ENCODE measurements at regions not wholly inside any gene's neighbourhood (a gene's known extent, or its start where the extent isn't known, plus 50 kb on each side); places are given as distances from the start of the nearest gene placed in this dataset.

GRCh38 chr10:53140506-53140905, 367.9 kb upstream of the MBL2 start:
- no peak for DNase-seq

DNA sequence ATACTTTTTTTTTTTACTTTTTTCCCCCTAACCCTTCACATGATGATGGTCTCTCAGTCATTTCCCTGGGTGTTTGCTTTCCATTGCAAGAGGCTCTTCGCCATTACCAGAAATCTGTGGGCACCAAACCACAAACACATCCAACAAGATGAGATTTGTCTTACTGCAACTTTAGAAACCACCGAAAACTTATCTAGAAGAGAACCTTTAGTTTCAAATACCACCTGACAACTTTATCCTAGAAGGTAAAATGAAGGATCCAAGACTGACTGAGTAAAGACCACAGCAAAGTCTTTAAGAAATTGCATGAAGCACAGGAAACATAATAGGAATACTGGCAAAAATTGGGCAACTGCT, 363.3 kb upstream of the MBL2 start:
- DNase-seq: no peak

- no peak for DNase-seq
Measured at GRCh38 chr10:53135213-53135896, 362.8 kb upstream of the MBL2 start.

GRCh38 chr10:53134050-53134449, 361.5 kb upstream of the MBL2 start:
- no peak for DNase-seq

DNA sequence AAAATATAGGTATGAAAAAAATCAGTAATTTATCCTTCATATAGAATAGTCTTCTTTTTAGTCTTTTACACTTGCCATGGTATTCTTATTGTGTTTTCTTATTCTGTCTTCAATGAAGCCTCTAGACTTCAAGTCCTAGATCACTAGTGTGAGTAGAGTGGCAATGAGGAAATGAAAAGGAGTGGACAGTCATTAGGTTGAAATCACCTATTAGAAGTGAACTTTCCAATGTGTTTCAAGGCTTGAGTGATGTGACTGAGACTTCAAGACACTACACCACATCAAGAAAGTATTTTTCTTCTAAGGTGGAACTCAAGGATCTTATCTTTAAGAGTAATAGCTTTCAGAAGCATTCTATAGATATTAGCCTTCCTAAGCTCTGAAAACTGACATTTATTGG, 357.8 kb upstream of the MBL2 start:
- no peak for DNase-seq

DNA sequence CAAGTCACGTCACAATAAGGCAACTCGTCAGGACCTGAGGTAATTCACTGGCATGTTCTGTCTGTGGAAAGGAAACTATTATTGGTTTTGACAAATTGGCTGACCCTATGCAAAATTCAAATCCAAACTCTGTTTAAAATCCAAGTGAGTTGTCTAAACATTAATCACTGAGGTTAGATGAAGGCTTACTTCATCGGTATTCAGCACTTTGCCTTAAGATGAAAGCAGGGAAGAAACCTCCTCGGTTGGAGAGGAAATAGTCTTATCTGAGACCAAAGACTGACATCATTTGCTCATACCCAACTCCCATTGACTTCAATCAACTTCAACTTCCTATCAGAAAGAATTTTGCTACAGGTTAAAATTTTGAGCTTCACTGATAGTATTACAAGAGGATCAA, 355.1 kb upstream of the MBL2 start:
- DNase-seq: no peak

GRCh38 chr10:53123311-53123710, 350.7 kb upstream of the MBL2 start:
- no peak for DNase-seq

- no peak for DNase-seq
Measured at GRCh38 chr10:53122281-53122680, 349.7 kb upstream of the MBL2 start.

- no peak for DNase-seq
Measured at GRCh38 chr10:53115660-53116059, 343.1 kb upstream of the MBL2 start.

- no peak for DNase-seq
Measured at GRCh38 chr10:53111529-53111928, 338.9 kb upstream of the MBL2 start.

DNA sequence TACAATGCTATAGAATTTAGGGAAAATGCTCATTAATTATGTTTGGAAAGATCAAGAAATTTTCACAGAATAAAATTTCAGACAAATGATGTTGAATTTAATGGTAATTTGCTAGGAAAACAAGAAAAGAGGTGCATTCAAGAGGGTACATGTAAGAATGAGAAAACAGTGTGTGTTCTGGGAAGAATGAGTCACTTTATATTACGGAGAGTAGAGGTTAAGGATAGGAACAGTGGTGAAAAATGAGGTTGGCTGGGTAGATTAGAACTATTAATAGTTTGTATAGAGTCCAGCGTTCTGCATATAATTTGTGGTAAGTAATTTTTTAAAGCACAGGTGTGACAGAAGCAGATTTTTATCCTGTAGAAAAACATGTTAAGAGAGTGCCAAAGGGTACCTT, 336.7 kb upstream of the MBL2 start:
- no peak for DNase-seq

DNA sequence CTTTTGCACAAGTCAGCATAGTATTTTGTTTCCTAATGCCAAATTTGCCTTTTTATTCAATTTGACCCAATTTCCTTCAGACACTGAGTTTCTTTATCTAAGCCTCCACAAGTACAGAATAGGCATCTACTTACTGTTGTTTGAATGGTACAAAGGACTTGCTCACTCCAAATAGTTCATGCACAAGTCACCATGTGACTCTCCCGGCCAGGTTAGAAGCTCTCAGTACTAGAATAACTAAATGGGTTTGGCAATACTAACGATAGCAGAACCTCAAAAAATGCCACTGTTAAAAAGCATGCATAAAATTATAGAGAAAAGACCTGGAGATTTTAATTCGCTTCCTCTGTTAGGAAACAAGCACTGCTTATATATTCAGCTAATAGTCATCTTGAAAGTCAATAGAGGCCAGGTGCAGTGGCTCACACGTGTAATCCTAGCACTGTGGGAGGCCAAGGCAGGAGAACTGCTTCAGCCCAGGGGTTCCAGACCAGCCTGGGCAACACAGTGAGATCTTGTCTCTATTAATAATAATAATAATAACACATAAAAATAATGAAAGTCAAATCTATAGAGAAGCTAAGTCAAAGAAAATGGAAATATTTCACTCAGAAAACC, 335.8 kb upstream of the MBL2 start:
- DNase-seq: no peak

GRCh38 chr10:53107711-53108110, 335.1 kb upstream of the MBL2 start:
- DNase-seq: no peak

- no peak for DNase-seq
Measured at GRCh38 chr10:53102424-53102823, 329.8 kb upstream of the MBL2 start.

- no peak for DNase-seq
Measured at GRCh38 chr10:53093878-53094277, 321.3 kb upstream of the MBL2 start.

GRCh38 chr10:53091574-53091973, 319.0 kb upstream of the MBL2 start:
- DNase-seq: no peak

GRCh38 chr10:53088961-53089360, 316.4 kb upstream of the MBL2 start:
- DNase-seq: no peak

- no peak for DNase-seq
Measured at GRCh38 chr10:53079283-53079682, 306.7 kb upstream of the MBL2 start.

- DNase-seq: no peak
Measured at GRCh38 chr10:53076948-53077347, 304.4 kb upstream of the MBL2 start.

- no peak for DNase-seq
Measured at GRCh38 chr10:53075469-53075868, 302.9 kb upstream of the MBL2 start.

GRCh38 chr10:53072144-53072543, 299.6 kb upstream of the MBL2 start:
- DNase-seq: no peak

GRCh38 chr10:53071505-53072125, 299.0 kb upstream of the MBL2 start:
- DNase-seq: no peak

GRCh38 chr10:53069013-53069412, 296.4 kb upstream of the MBL2 start:
- DNase-seq: no peak

DNA sequence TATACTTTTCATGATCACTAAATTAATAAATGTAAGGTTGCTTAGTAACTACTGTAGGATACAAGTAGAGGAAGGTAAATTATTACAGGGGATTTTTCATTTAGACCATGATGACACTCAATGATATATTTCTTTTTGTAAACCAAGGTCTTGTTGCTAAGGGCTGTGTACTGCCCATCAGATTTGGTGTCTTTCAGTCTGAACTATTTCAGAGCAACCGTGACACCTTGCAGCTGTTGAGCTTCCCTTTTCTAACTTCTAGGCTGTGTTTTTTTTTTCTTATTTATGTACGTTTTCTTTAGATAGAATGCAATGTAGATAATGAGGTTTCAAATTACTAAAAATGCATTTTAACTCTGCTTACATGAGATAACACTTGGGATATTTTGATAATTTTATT, 292.0 kb upstream of the MBL2 start:
- no peak for DNase-seq

DNA sequence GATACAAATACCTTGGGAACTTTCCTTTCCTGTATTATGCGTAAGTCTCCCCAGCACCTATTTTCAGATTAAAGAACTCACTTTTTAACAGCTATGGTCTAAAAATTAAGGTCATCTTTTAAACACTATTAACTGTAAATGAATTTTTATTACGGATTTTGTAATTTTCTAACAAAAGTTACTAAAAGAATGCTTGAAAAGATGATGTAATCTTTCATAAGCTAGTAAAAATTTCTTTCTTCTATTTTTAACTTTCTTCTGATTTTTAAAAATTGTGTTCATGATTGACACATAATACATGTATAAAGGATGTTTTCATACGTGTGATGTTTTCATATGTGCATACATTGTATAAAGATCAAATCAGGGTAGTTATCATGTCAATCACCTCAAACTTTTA, 291.2 kb upstream of the MBL2 start:
- DNase-seq: no peak

Data from CD4-positive, alpha-beta T cell treated with Interleukin-4 for 1 hour (primary cell).